Keratinocyte (primary cell): ENCODE measurements at regions not wholly inside any gene's neighbourhood (a gene's known extent, or its start where the extent isn't known, plus 50 kb on each side); places are given as distances from the start of the nearest gene placed in this dataset.

Experiments
- DNase-seq: peaks from one replicate; pipeline ENCODE4 v3.0.0-alpha.2; 2011; ENCODE audit warnings: low read depth, missing footprints, low spot score
- FAIRE-seq: peaks from 2 replicates; lab custom pipeline; 2011; peaks lifted over from hg19 to GRCh38; lab: Jason Lieb, UNC
- H2AFZ ChIP-seq: 2 replicates; pipeline ENCODE4 v1.6.0; 2012; ENCODE audit warnings: low read length, control low read depth, inconsistent platforms; ENCODE audit not compliant: control insufficient read depth
- H3K27ac ChIP-seq: 2 replicates; pipeline ENCODE4 v1.5.1; 2011; ENCODE audit warnings: low read length; ENCODE audit not compliant: control insufficient read depth, insufficient read depth
- H3K27me3 ChIP-seq: 3 replicates; pipeline ENCODE4 v1.6.0; 2011; ENCODE audit warnings: low read length; ENCODE audit not compliant: control insufficient read depth, insufficient read depth; ENCODE audit errors: extremely low read depth
- H3K36me3 ChIP-seq, 2 experiments: 2 replicates in 1 of 2; 3 replicates in 1 of 2; pipeline ENCODE4 v1.5.1; 2011; ENCODE audit warnings: low read length in 2 of 2, mild to moderate bottlenecking in 1 of 2; ENCODE audit not compliant: control insufficient read depth in 2 of 2, insufficient read depth in 2 of 2; ENCODE audit errors: extremely low read depth in 1 of 2
- H3K4me1 ChIP-seq: 3 replicates; pipeline ENCODE4 v1.5.1; 2011; ENCODE audit warnings: low read length; ENCODE audit not compliant: control insufficient read depth, insufficient read depth; ENCODE audit errors: extremely low read depth
- H3K4me2 ChIP-seq: 3 replicates; pipeline ENCODE4 v1.6.0; 2011; ENCODE audit warnings: low read depth, low read length; ENCODE audit not compliant: control insufficient read depth, insufficient read depth; ENCODE audit errors: extremely low read depth
- H3K4me3 ChIP-seq, 3 experiments: fragments of 200-600 bp in 1 of 3; sonication (generic) in 1 of 3; 2 replicates in 2 of 3; 3 replicates in 1 of 3; pipeline ENCODE4 v1.5.1; 2011 to 2016; ENCODE audit warnings: low read length in 3 of 3, mild to moderate bottlenecking in 3 of 3, control low read depth in 2 of 3, inconsistent platforms in 1 of 3, low read depth in 1 of 3, mixed read lengths in 1 of 3, mixed run types in 1 of 3, moderate library complexity in 1 of 3; ENCODE audit not compliant: control insufficient read depth in 2 of 3, insufficient read depth in 2 of 3; ENCODE audit errors: extremely low read depth in 1 of 3
- H3K79me2 ChIP-seq: 2 replicates; pipeline ENCODE4 v1.6.0; 2012; ENCODE audit warnings: low read length; ENCODE audit not compliant: control insufficient read depth, insufficient read depth
- H3K9ac ChIP-seq: 3 replicates; pipeline ENCODE4 v1.6.0; 2011; ENCODE audit warnings: low read length; ENCODE audit not compliant: control insufficient read depth, insufficient read depth; ENCODE audit errors: extremely low read depth
- H3K9me1 ChIP-seq: 3 replicates; pipeline ENCODE4 v1.6.0; 2011; ENCODE audit warnings: low read length; ENCODE audit not compliant: control insufficient read depth, insufficient read depth; ENCODE audit errors: extremely low read depth
- H3K9me3 ChIP-seq: 2 replicates; pipeline ENCODE4 v1.5.1; 2012; ENCODE audit warnings: low read depth, low read length; ENCODE audit not compliant: control insufficient read depth
- H4K20me1 ChIP-seq: 3 replicates; pipeline ENCODE4 v1.6.0; 2011; ENCODE audit warnings: low read length; ENCODE audit not compliant: control insufficient read depth, insufficient read depth; ENCODE audit errors: extremely low read depth
- CTCF ChIP-seq, 3 experiments: IDR thresholded peaks in 1 of 3; conservative IDR thresholded peaks in 1 of 3; optimal IDR thresholded peaks in 1 of 3; 2 replicates in 2 of 3; 3 replicates in 1 of 3; pipeline versions ENCODE3 to v1.5.1; 2011; ENCODE audit warnings: low read length in 3 of 3, mild to moderate bottlenecking in 3 of 3, moderate library complexity in 2 of 3, control low read depth in 1 of 3, inconsistent platforms in 1 of 3; ENCODE audit not compliant: insufficient read depth in 2 of 3; ENCODE audit errors: extremely low read depth in 1 of 3
- EZH2 ChIP-seq: IDR thresholded peaks from one replicate; pipeline ENCODE4 v1.6.1; 2012; ENCODE audit warnings: inconsistent platforms, mild to moderate bottlenecking, low read length, moderate library complexity
- dilution Hi-C: fragments of 300-500 bp; cut with MboI; formaldehyde crosslinking; loops from one replicate; pipeline ENCODE4 v1.7.0; 2020; ENCODE audit warnings: low sequenced_read_pairs; ENCODE audit not compliant: extremely low pct_ligation_motif_present

- no peak overlapping the region for H3K4me3 ChIP-seq
- H3K27me3 ChIP-seq, result peaks cover 4% of the 10 kb centered on the region
- TF ChIP-seq EZH2 (no peak), CTCF (optimal IDR thresholded peaks at IDR 0.05 in 1 of 3, IDR thresholded peaks at IDR 0.05 in 1 of 3, conservative IDR thresholded peaks at IDR 0.05 in 1 of 3; ENCODE audit: extremely low read depth in 1 of 3, insufficient read depth in 2 of 3, low read length in 3 of 3) (no peak)
- dilution Hi-C loops, result no loop called here
- no peaks in the 10 kb centered on the region for H4K20me1 ChIP-seq
- no peak overlapping the region for H3K4me2 ChIP-seq
- no peaks in the 10 kb centered on the region for H3K36me3 ChIP-seq
- H2AFZ ChIP-seq, result no peak overlapping the region
- H3K9me3 ChIP-seq, result no peaks in the 10 kb centered on the region
- no peak overlapping the region for H3K9ac ChIP-seq
- FAIRE-seq (no peak), DNase-seq (no peak)
- no peaks in the 10 kb centered on the region for H3K79me2 ChIP-seq
- H3K4me1 ChIP-seq, result no peaks in the 10 kb centered on the region
- no peak overlapping the region for H3K27ac ChIP-seq
- H3K9me1 ChIP-seq, result no peaks in the 10 kb centered on the region
These were observed 163.2 kb downstream of the FBLN2 start for GRCh38 chr3:13711911-13712650.

- Histone ChIP-seq H3K4me1 (no peaks in the 10 kb centered on the region), H3K9me1 (no peaks in the 10 kb centered on the region), H3K79me2 (no peaks in the 10 kb centered on the region), H2AFZ (no peak overlapping the region), H3K4me2 (no peak overlapping the region), H3K9ac (no peak overlapping the region), H3K27ac (no peak overlapping the region), H3K4me3 (no peak overlapping the region), H4K20me1 (no peaks in the 10 kb centered on the region), H3K27me3 (peaks cover 4% of the 10 kb centered on the region), H3K36me3 (no peaks in the 10 kb centered on the region), H3K9me3 (no peaks in the 10 kb centered on the region)
- TF ChIP-seq EZH2, result no peak
- TF ChIP-seq CTCF (optimal IDR thresholded peaks at IDR 0.05 in 1 of 3, IDR thresholded peaks at IDR 0.05 in 1 of 3, conservative IDR thresholded peaks at IDR 0.05 in 1 of 3; ENCODE audit: extremely low read depth in 1 of 3, insufficient read depth in 2 of 3, low read length in 3 of 3), result no peak
- dilution Hi-C loops, result no loop called here
- FAIRE-seq (no peak), DNase-seq (no peak)
These were observed 161.3 kb downstream of the FBLN2 start for GRCh38 chr3:13710251-13710650.
